HK-2 (cell line): ENCODE measurements at regions not wholly inside any gene's neighbourhood (a gene's known extent, or its start where the extent isn't known, plus 50 kb on each side); places are given as distances from the start of the nearest gene placed in this dataset.
A peak's percentile ranks its signal among the peaks of the same experiment; 100 is the strongest.

ENCODE experiments used
- DNase-seq: peaks from one replicate; pipeline ENCODE4 v3.0.0-alpha.2; 2018; ENCODE audit not compliant: unreplicated experiment

GRCh38 chr12:91852634-91853033, 293.0 kb downstream of the BTG1 start:
- no peak for DNase-seq

- no peak for DNase-seq
These were observed 293.7 kb downstream of the BTG1 start for GRCh38 chr12:91851741-91852477.

- no peak for DNase-seq
These were observed 299.1 kb downstream of the BTG1 start for GRCh38 chr12:91846466-91847055.

- no peak for DNase-seq
These were observed 300.3 kb downstream of the BTG1 start for GRCh38 chr12:91845365-91845764.

- DNase-seq = no peak
These were observed 303.8 kb downstream of the BTG1 start for GRCh38 chr12:91841822-91842221.

- DNase-seq = no peak
These were observed 308.9 kb downstream of the BTG1 start for GRCh38 chr12:91836696-91837095.

- DNase-seq = no peak
These were observed 309.4 kb downstream of the BTG1 start for GRCh38 chr12:91836264-91836663.

GRCh38 chr12:91835693-91836092, 310.0 kb downstream of the BTG1 start:
- no peak for DNase-seq

GRCh38 chr12:91833780-91834359, 311.8 kb downstream of the BTG1 start:
- DNase-seq = no peak

- DNase-seq = no peak
These were observed 319.6 kb downstream of the BTG1 start for GRCh38 chr12:91825999-91826398.

- no peak for DNase-seq
These were observed 320.7 kb downstream of the BTG1 start for GRCh38 chr12:91824991-91825390.

- DNase-seq = no peak
These were observed 326.6 kb downstream of the BTG1 start for GRCh38 chr12:91819132-91819447.

- no peak for DNase-seq
These were observed 327.2 kb downstream of the BTG1 start for GRCh38 chr12:91818227-91819131.

GRCh38 chr12:91817517-91817916, 328.1 kb downstream of the BTG1 start:
- no peak for DNase-seq

GRCh38 chr12:91813701-91814100, 331.9 kb downstream of the BTG1 start:
- no peak for DNase-seq

DNA sequence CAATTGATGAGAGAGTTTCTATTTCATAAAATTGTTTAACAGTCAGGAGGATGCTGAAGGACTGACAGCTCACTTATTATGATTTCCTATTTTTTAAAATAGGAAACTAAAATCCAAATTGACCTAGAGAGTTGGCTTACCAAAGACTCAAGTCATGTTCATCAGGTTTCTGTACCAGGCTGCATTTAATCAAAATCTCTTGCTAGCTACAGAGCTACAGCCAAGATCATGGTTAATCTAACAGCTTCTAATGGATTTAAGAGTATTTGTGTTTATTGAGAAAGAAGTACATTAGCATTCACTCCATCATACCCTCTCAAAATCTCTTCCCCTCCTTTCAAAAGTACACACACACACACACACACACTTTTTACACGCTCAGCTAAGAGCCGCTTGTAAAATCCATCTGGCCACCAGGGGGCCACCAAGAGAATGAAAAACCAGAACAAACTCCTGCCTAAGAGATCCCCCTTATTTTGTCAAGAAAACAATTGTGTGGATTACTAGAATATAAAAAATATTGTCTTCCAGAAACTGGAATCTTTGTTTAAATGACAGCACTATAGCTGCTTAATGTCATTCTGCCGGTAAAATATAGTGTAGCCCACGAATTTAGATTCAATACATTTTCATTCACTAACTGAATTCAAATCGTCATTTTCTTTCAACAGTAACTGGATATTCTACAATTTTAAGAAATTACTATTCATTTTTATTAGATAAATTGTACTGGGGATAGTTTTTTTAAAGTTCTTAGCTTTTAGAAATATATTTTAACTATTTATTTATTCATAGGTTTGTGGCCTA, 334.0 kb downstream of the BTG1 start:
- peak; percentile 35 for DNase-seq

GRCh38 chr12:91810531-91811451, 334.9 kb downstream of the BTG1 start:
- DNase-seq = no peak

DNA sequence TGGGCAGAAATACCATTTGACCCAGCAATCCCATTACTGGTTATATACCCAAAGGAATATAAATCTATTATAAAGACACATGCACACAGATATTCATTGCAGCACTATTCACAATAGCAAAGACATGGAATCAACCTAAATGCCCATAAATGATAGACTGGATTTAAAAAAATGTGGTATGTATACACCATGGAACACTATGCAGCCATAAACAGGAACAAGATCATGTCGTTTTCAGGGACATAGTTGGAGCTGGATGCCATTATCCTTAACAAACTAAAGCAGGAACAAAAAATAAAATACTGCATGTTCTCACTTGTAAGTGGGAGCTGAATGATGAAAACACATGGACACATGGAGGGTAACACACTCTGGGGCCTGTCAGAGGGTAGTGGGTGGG, 335.6 kb downstream of the BTG1 start:
- DNase-seq = no peak

DNA sequence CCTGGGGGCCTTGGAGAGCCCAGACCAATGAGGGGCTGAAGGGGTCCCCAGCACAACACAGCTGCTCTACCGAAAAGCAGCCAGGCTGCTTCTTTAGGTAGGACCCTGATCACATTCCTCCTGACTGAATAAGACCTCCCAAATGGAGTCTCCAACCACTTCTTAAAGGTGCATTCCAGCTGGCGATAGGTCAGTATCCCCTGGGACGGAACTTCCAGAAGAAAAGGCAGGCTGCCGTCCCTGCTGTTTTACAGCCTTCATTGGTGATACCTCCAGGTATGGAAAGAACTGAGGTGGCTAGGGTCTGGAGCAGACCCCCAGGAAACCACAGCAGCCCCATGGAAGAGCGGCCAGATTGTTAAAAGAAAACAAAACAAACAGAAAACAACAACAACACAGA, 340.6 kb downstream of the BTG1 start:
- DNase-seq = no peak

DNA sequence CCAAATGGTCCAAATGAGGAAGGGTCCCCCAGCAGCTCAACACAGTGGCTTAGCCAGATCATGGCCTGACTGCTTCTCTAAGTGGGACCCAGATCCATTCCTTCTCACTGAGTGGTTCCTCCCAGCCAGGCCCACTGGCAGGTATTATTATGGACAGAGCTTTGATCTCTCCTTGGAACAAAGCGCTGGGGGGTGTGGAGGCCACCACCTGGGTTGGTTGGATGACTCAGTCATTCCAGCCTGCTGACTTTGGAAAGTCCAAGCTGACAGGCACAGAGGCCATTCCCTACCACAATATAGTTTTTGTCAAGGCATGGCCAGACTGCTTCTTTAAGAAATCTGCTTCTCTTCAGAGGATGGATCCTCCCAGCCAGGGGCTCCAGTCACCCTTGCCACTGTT, 341.1 kb downstream of the BTG1 start:
- DNase-seq = peak; percentile 16

DNA sequence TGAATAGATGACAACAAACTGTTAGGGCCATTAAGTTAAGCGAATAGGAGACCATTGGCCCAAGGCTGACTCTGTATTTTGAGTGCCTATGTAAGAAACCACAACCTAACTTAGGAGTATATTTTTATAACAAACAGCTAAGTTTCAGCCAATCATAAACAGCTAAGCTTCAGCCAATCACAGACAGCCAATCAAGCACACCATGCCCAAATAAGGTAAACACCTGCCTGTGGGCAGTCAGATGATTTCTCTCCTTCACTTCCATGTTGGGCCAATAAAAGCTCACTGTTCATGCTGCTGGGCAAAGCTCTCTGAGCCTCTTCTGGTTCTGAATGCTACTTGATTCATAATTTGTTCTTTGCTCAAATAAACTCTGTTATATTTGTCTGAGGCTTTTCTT, 344.6 kb downstream of the BTG1 start:
- no peak for DNase-seq
